ENCODE measurements at regions not wholly inside any gene's neighbourhood (a gene's known extent, or its start where the extent isn't known, plus 50 kb on each side); places are given as distances from the start of the nearest gene placed in this dataset.

DNA sequence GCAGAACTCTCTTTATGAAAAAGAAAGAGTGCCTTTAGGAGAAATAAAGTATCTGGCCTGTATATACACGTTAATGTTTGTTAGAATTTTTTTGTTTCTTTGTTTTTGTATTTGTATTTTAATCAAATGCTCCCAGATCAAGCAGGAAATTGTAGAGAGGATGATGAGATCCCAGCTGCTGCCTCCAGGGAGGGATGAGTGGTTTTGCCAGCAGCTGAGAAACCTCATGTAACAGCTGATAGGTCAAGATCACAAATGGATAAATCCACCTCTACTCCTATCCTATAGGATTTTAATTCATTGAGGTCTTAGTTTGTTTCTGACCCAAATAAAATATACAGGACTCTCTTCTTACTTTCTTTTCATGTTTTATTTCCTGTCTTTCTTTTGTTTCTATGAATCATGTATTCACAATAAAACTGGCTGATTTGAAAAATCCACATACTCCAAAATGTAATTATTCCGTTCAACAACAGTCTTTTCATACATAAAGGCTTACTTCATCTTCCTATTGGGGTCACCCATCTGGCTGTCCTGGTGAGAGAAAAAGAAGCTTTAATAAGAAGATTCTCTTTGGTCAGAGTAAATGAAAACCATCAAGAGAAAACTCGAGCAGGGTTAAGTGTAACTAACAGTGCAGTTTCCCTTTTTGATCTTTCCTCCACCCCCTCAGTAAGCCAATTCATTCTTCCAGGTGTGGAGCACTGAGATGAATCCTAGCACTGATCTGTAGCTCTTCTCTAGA lies 129.3 kb upstream of the PLPPR5 start:
- TF ChIP-seq, protein P1, sequence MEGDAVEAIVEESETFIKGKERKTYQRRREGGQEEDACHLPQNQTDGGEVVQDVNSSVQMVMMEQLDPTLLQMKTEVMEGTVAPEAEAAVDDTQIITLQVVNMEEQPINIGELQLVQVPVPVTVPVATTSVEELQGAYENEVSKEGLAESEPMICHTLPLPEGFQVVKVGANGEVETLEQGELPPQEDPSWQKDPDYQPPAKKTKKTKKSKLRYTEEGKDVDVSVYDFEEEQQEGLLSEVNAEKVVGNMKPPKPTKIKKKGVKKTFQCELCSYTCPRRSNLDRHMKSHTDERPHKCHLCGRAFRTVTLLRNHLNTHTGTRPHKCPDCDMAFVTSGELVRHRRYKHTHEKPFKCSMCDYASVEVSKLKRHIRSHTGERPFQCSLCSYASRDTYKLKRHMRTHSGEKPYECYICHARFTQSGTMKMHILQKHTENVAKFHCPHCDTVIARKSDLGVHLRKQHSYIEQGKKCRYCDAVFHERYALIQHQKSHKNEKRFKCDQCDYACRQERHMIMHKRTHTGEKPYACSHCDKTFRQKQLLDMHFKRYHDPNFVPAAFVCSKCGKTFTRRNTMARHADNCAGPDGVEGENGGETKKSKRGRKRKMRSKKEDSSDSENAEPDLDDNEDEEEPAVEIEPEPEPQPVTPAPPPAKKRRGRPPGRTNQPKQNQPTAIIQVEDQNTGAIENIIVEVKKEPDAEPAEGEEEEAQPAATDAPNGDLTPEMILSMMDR (IDR thresholded peaks at IDR 0.05; ENCODE audit: control extremely low read depth in 1 of 3, insufficient read depth in 1 of 3, low read depth in 1 of 3, low read length in 3 of 3) = no peak
- no peak for TF ChIP-seq SIN3A (conservative IDR thresholded peaks at IDR 0.05 in 1 of 2, IDR thresholded peaks at IDR 0.05 in 1 of 2; ENCODE audit: low read depth in 1 of 2, low read length in 2 of 2)
